GM12891 (cell line): ENCODE measurements at regions not wholly inside any gene's neighbourhood (a gene's known extent, or its start where the extent isn't known, plus 50 kb on each side); places are given as distances from the start of the nearest gene placed in this dataset.

Experiments used
- DNase-seq: peaks from one replicate; pipeline ENCODE4 v3.0.0; 2011; ENCODE audit warnings: low spot score; ENCODE audit not compliant: insufficient read length
- FAIRE-seq: peaks from 2 replicates; lab custom pipeline; 2011; peaks lifted over from hg19 to GRCh38; lab: Jason Lieb, UNC
- PAX5 ChIP-seq: IDR thresholded peaks from 2 replicates; pipeline ENCODE4 v1.6.1; 2011; ENCODE audit warnings: low read length, moderate library complexity, mild to moderate bottlenecking; ENCODE audit not compliant: insufficient read depth, severe bottlenecking
- POLR2A ChIP-seq: IDR thresholded peaks from 2 replicates; pipeline ENCODE4 v1.6.1; 2011; ENCODE audit warnings: low read depth, low read length, control low read depth
- POLR2AphosphoS5 ChIP-seq: IDR thresholded peaks from 2 replicates; pipeline ENCODE4 v1.6.1; 2011; ENCODE audit warnings: low read depth, low read length, control low read depth
- POU2F2 ChIP-seq: IDR thresholded peaks from 2 replicates; pipeline ENCODE4 v1.6.1; 2011; ENCODE audit warnings: low read depth, mild to moderate bottlenecking, control low read depth, low read length, moderate library complexity
- SPI1 ChIP-seq: IDR thresholded peaks from 2 replicates; pipeline ENCODE4 v1.6.1; 2011; ENCODE audit warnings: low read depth, low read length, control low read depth
- TAF1 ChIP-seq: IDR thresholded peaks from 2 replicates; pipeline ENCODE4 v1.6.1; 2011; ENCODE audit warnings: low read depth, low read length, control low read depth

DNA sequence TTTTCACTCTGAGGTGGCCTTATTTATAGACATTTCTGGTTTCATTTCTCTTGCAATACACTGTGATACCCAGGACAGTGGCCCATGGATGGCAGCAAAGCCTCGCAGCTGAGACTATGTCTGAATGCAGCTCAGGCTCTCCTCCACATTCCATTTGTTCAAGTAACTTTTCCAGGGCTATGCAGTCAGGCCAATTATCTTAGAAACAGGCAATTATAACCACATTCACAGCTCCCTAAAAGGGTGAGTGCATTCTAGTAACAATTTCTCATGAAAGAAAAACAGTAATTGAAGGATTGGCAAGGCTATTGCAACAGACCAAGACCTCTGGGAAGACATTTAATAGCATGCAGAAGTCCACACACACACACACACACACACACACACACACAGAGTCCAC is 264.0 kb downstream of the TBC1D4 start:
- DNase-seq: no peak
- FAIRE-seq: no peak
- TF ChIP-seq TAF1 (no peak), POLR2A (no peak)

DNA sequence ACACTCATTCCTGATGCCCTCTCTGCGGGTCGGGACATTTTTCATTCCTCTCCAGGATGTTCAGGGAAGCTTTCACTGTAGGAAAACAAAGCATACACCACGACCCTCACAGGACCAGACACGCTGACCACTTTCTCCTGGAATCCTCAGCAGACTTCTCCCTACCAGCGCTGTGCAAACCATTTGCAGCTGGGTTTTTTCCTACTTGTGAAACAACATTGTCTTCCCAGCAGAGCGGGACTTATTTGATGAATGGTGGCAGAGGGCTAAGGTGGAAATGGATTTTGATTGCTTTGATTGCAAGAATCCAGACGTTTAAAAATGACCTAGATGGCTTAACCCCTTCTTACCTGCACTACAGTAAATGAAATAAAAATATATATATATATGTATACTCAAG is 265.9 kb downstream of the TBC1D4 start:
- no peak for TF ChIP-seq POU2F2
- TF ChIP-seq TAF1: no peak
- TF ChIP-seq POLR2AphosphoS5: no peak
- no peak for TF ChIP-seq POLR2A
- TF ChIP-seq PAX5: no peak
- TF ChIP-seq SPI1: no peak
- DNase-seq (no peak), FAIRE-seq (no peak)

DNA sequence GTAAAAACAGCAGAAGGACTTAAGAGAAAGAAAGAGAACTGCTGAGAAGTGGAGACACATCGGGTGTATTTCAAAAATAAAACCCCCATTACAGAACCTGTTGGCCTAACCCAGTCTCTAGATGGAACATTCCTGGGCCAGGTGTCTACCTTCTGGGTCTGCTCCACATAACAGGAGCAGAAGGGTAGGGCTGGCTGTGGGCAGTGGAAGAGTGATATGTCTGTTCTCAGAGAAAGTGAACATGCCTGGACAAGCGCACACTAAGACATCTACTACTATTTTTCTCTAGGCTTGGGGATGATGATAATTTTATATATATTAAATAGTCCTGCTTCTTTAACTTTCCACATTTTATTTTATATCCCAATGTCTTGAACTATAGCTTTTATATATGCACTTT is 267.1 kb downstream of the TBC1D4 start:
- FAIRE-seq (no peak), DNase-seq (no peak)
- no peak for TF ChIP-seq PAX5
- no peak for TF ChIP-seq POU2F2
- TF ChIP-seq POLR2AphosphoS5: no peak
- no peak for TF ChIP-seq SPI1
- no peak for TF ChIP-seq POLR2A
- TF ChIP-seq TAF1: no peak

DNA sequence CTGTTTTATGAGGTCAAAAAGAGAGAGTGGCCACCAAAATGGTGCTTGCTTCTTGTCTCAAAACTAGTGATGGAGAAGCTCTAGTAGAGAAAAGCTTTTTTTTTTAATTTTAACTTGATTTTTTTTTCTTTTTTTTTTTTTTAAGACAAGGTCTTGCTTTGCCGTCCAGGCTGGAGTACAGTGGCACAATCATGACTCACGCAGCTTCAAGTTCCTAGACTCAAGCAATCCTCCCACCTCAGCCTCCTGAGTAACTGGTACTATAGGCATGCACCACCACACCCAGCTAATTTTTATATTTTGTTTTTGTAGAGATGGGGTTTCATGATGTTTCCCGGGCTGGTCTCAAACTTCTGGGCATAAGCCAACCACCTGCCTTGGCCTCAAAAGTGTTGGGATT is 279.0 kb downstream of the TBC1D4 start:
- DNase-seq: no peak
- TF ChIP-seq POLR2A (no peak), POU2F2 (no peak), POLR2AphosphoS5 (no peak), TAF1 (no peak), PAX5 (no peak), SPI1 (no peak)
- no peak for FAIRE-seq

DNA sequence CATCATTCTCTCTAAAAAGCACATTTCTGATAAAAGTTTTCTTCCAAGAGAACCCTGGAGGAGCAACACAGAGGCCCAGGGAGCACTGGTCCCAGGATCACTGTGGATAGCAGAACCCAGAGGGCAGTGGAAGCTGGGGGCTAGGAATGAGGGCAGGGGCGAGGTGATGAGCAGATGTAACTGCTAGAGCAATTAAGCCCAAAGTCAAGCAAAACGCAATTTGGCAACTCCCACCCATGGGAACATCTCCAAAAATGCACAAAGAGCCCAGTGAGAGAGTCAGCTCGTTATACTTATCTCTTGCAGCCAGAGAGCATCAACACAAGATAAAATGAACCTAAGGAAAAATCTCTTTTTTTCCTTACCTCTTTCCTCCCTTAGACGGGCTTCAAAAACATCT is 284.2 kb downstream of the TBC1D4 start:
- FAIRE-seq: no peak
- DNase-seq: no peak
- no peak for TF ChIP-seq POU2F2
- TF ChIP-seq SPI1: no peak
- no peak for TF ChIP-seq TAF1
- TF ChIP-seq POLR2AphosphoS5: no peak
- no peak for TF ChIP-seq POLR2A
- TF ChIP-seq PAX5: no peak

DNA sequence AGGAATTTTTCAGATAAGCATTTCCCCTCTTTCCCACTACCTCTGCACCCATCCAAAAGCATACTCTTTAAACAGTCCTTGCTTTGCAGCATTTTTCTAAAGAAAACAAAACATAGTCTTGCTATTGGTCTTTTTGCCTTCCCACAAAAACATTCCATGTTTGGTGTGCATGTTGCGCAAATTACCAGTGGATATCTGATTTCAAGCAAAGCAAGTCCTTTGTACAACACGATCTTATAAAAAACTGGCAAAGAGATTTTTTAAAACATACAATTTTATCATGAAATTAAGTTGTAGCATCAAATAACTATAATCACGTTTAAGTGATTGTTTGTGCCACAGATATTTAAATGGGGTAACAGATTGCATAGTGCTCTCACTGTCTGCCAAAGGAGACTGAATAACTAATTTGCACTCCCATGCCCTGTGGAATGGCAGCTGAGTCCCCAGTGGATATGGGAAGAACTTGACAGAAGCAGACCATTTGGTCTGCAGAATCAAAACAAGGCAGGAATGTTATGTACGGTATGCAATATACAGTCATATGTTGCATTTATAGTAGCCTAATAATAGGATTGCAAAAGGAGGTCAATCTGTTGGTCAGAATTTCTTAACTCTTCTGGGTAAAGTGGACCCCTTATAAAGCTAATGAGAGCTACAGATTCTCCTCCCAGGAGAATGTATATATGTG is 285.7 kb downstream of the TBC1D4 start:
- no peak for FAIRE-seq
- TF ChIP-seq POLR2AphosphoS5 (no peak), POU2F2 (no peak), TAF1 (no peak), SPI1 (no peak), POLR2A (no peak)

DNA sequence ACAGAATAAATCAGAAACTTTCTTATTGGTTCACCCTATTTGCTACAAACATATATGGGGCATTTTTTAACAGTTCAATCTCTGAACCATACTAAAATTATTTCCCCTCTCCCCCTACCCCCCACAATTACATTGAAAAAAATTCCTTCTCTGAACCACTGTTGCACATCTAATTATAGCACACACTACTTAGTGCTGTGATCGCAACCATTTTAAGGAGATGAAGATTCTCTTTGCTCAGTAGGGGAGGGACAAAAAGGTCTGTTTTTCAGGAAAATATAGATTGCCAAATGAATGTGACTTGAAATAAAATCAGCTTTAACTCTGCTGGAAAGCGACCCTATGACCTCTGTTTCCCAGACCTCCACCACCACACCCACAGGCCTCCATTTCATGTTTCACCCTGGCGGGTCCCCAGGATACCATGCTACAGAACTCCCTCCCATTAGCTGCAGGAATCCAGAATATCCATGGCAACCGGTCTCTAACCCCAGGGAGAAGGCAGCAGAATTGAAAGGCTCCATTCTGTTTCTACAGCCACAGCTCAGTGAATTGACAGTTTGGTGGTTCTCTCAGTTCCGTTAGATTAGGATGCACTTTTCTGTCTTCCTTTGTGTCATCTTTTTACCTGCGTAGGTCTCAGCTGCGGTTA is 286.3 kb downstream of the TBC1D4 start:
- no peak for TF ChIP-seq SPI1
- no peak for TF ChIP-seq TAF1
- TF ChIP-seq PAX5: no peak
- no peak for TF ChIP-seq POLR2AphosphoS5
- no peak for TF ChIP-seq POLR2A
- no peak for TF ChIP-seq POU2F2
- no peak for DNase-seq
- FAIRE-seq: no peak

More for the DNA sequence above, 285.7 kb downstream of the TBC1D4 start:
- no peak for DNase-seq

DNA sequence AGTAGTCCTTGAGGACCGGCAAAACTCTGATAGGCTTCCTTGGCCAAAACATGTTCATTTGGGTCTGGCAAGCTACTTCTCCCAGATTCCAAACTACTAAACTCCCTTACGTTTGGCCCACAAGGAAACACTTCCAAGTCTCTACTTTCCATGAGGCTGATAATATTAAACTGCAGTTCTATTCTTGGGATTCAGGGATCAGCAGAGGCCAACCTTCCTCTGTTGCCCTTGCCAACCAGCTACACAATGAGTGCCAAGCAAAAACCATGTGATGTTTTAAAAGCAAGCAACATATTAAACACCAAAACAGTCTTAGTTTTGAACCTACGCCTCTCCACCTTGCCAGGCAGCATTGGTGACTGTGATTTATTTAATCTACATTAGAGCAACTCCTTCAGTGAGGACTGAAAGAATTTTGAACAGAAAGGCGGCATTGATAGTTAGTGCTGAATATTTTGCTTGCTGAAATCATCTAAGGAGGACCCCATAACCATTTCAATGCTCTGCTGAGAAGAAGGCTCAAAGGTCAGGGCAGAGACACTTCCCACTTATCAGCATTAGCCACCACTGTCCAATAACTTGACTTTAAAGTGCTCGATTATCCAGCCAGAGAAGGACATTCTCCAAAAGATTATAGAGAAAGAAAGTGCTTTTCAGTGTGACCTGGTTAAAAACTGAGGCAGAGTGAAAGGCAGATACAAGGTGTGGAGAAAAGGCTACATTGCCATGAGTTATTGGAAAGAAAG is 287.1 kb downstream of the TBC1D4 start:
- no peak for TF ChIP-seq POLR2AphosphoS5
- TF ChIP-seq POLR2A: no peak
- TF ChIP-seq PAX5: no peak
- TF ChIP-seq POU2F2: no peak
- no peak for TF ChIP-seq SPI1
- TF ChIP-seq TAF1: no peak
- no peak for FAIRE-seq
- no peak for DNase-seq

DNA sequence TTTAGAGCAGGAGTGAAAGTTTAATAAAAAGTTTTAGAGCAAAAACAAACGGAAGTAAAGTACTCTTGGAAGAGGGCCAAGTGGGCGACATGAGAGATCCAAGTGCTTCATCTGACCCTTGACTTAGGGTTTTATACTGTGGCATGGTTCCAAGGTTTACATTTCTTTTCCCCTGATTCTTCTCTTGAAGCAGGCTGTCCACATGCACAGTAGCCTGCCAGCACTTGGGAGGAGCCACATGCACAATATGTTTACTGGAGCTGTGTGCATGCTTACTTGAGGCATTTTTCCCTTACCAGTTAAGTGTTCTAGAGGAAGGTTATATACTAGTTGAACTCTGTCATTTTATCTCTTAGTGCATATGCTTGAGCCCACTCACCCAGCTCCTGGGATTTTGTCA is 295.6 kb downstream of the TBC1D4 start:
- no peak for TF ChIP-seq POLR2AphosphoS5
- TF ChIP-seq POLR2A: no peak
- TF ChIP-seq POU2F2: no peak
- TF ChIP-seq PAX5: no peak
- no peak for TF ChIP-seq TAF1
- no peak for TF ChIP-seq SPI1
- FAIRE-seq (no peak), DNase-seq (no peak)
